PFSK-1 (cell line): ENCODE measurements at regions not wholly inside any gene's neighbourhood (a gene's known extent, or its start where the extent isn't known, plus 50 kb on each side); places are given as distances from the start of the nearest gene placed in this dataset.

Source experiments
- POLR2AphosphoS5 ChIP-seq: IDR thresholded peaks from 2 replicates; pipeline ENCODE4 v1.6.1; 2012; ENCODE audit warnings: low read depth, mild to moderate bottlenecking, control low read depth, low read length, moderate library complexity
- REST ChIP-seq, 2 experiments: IDR thresholded peaks; 2 replicates each; pipeline versions ENCODE4 v1.6.1 to v1.8.0; 2011 to 2012; ENCODE audit warnings: low read depth in 2 of 2, low read length in 2 of 2, control low read depth in 1 of 2, inconsistent platforms in 1 of 2, mild to moderate bottlenecking in 1 of 2, moderate library complexity in 1 of 2; ENCODE audit not compliant: insufficient read depth in 1 of 2

- no peak for TF ChIP-seq REST (IDR thresholded peaks at IDR 0.05; ENCODE audit: insufficient read depth in 1 of 2, low read depth in 2 of 2, low read length in 2 of 2)
- TF ChIP-seq POLR2AphosphoS5 = no peak
These were observed 179.2 kb downstream of the FGF18 start for GRCh38 chr5:171598641-171599152.
